SK-N-SH treated with all-trans-retinoic acid at 6 μM for 48 hours (cell line): ENCODE measurements at regions not wholly inside any gene's neighbourhood (a gene's known extent, or its start where the extent isn't known, plus 50 kb on each side); places are given as distances from the start of the nearest gene placed in this dataset.

ENCODE experiments used
- ATAC-seq: fragments of 200-7000 bp; cut with Tn5 transposase; 3 replicates; pipeline ENCODE4 v1.9.1; 2020; ENCODE audit warnings: mild to moderate bottlenecking, moderate library complexity
- ARNTL ChIP-seq: fragments of 450-650 bp; formaldehyde crosslinking; IDR thresholded peaks from 2 replicates; pipeline ENCODE4 v1.5.0; 2020; ENCODE audit warnings: low read depth, mild to moderate bottlenecking, moderate library complexity, borderline replicate concordance
- BACH2 ChIP-seq: fragments of 250-450 bp; sonication (Bioruptor Pico); IDR thresholded peaks from 2 replicates; pipeline ENCODE4 v1.9.0; 2021; ENCODE audit warnings: mild to moderate bottlenecking, borderline replicate concordance
- CREB5 ChIP-seq: fragments of 250-450 bp; sonication (Bioruptor Pico); IDR thresholded peaks from 2 replicates; pipeline ENCODE4 v1.5.1; 2020; ENCODE audit warnings: low read depth, mild to moderate bottlenecking, moderate library complexity
- CSRNP3 ChIP-seq: fragments of 250-450 bp; sonication (Bioruptor Pico); IDR thresholded peaks from 2 replicates; pipeline ENCODE4 v1.5.1; 2021; ENCODE audit warnings: mild to moderate bottlenecking, moderate library complexity
- GLIS3 ChIP-seq: fragments of 250-450 bp; sonication (Bioruptor Pico); IDR thresholded peaks from 2 replicates; pipeline ENCODE4 v1.5.0; 2020; ENCODE audit warnings: mild to moderate bottlenecking, moderate library complexity
- ISL1 ChIP-seq: fragments of 250-450 bp; sonication (Bioruptor Pico); IDR thresholded peaks from 2 replicates; pipeline ENCODE4 v2.1.2; 2022; ENCODE audit warnings: mild to moderate bottlenecking, moderate library complexity
- OSR1 ChIP-seq: fragments of 250-450 bp; sonication (Bioruptor Pico); IDR thresholded peaks from 2 replicates; pipeline ENCODE4 v1.8.0; 2022; ENCODE audit warnings: moderate library complexity, mild to moderate bottlenecking, inconsistent platforms
- PATZ1 ChIP-seq: fragments of 250-450 bp; sonication (Bioruptor Pico); IDR thresholded peaks from 2 replicates; pipeline ENCODE4 v1.8.0; 2020; ENCODE audit warnings: mild to moderate bottlenecking, moderate library complexity, borderline replicate concordance
- POU6F1 ChIP-seq: fragments of 250-450 bp; sonication (Bioruptor Pico); IDR thresholded peaks from 2 replicates; pipeline ENCODE4 v1.8.0; 2021; ENCODE audit warnings: low read depth, mild to moderate bottlenecking, moderate library complexity, borderline replicate concordance
- PPARA ChIP-seq: fragments of 250-450 bp; sonication (Bioruptor Pico); IDR thresholded peaks from 2 replicates; pipeline ENCODE4 v1.5.0; 2020; ENCODE audit warnings: mild to moderate bottlenecking, borderline replicate concordance
- RARB ChIP-seq: fragments of 250-450 bp; sonication (Bioruptor Pico); IDR thresholded peaks from 2 replicates; pipeline ENCODE4 v1.8.0; 2021; ENCODE audit warnings: mild to moderate bottlenecking, moderate library complexity
- TSHZ2 ChIP-seq: fragments of 250-450 bp; sonication (Bioruptor Pico); IDR thresholded peaks from 2 replicates; pipeline ENCODE4 v1.5.0; 2020; ENCODE audit warnings: mild to moderate bottlenecking, moderate library complexity
- ZC3H10 ChIP-seq: fragments of 250-450 bp; sonication (Bioruptor Pico); IDR thresholded peaks from 2 replicates; pipeline ENCODE4 v1.5.1; 2021; ENCODE audit warnings: mild to moderate bottlenecking, moderate library complexity
- ZFP3 ChIP-seq: fragments of 250-450 bp; sonication (Bioruptor Pico); IDR thresholded peaks from 2 replicates; pipeline ENCODE4 v1.5.0; 2020; ENCODE audit warnings: mild to moderate bottlenecking, moderate library complexity
- ZFP30 ChIP-seq: fragments of 450-650 bp; formaldehyde crosslinking; IDR thresholded peaks from 2 replicates; pipeline ENCODE4 v1.5.0; 2022; ENCODE audit warnings: mild to moderate bottlenecking, moderate library complexity
- ZNF565 ChIP-seq: fragments of 450-650 bp; formaldehyde crosslinking; conservative IDR thresholded peaks from 2 replicates; pipeline ENCODE4 v1.5.0; 2020; ENCODE audit warnings: low read depth, mild to moderate bottlenecking, moderate library complexity
- ZNF70 ChIP-seq: fragments of 450-650 bp; formaldehyde crosslinking; IDR thresholded peaks from 2 replicates; pipeline ENCODE4 v1.5.0; 2020; ENCODE audit warnings: mild to moderate bottlenecking, moderate library complexity
- ZNF8 ChIP-seq: fragments of 450-650 bp; formaldehyde crosslinking; IDR thresholded peaks from 2 replicates; pipeline ENCODE4 v1.5.0; 2020; ENCODE audit warnings: mild to moderate bottlenecking, moderate library complexity

GRCh38 chr18:21162786-21163185 lies 51.2 kb upstream of the ROCK1 start:
- no peak for TF ChIP-seq OSR1
- ATAC-seq, result no peak

- peak; percentile 90 for ATAC-seq
- no peak for TF ChIP-seq GLIS3 (CRISPR knock-in tag)
- TF ChIP-seq OSR1, result no peak
Observed at GRCh38 chr18:21163647-21164547, 52.3 kb upstream of the ROCK1 start.

GRCh38 chr18:21164548-21165095 lies 53.0 kb upstream of the ROCK1 start:
- TF ChIP-seq ZFP3 (CRISPR knock-in tag) (no peak), TSHZ2 (no peak), ZC3H10 (CRISPR knock-in tag) (no peak), CSRNP3 (CRISPR knock-in tag) (no peak), PATZ1 (CRISPR knock-in tag) (no peak), ZNF70 (CRISPR knock-in tag) (no peak), GLIS3 (CRISPR knock-in tag) (no peak), RARB (CRISPR knock-in tag) (no peak), ZFP30 (CRISPR knock-in tag) (no peak), ARNTL (CRISPR knock-in tag) (no peak), ZNF8 (CRISPR knock-in tag) (no peak)
- ATAC-seq, result no peak

- TF ChIP-seq PPARA (CRISPR knock-in tag) (no peak), PATZ1 (CRISPR knock-in tag) (no peak), ZNF565 (no peak), RARB (CRISPR knock-in tag) (no peak), ISL1 (CRISPR knock-in tag) (no peak), ARNTL (CRISPR knock-in tag) (no peak), CREB5 (CRISPR knock-in tag) (no peak), BACH2 (CRISPR knock-in tag) (no peak), OSR1 (no peak), ZNF8 (CRISPR knock-in tag) (no peak), ZFP3 (CRISPR knock-in tag) (no peak), CSRNP3 (CRISPR knock-in tag) (no peak), ZNF70 (CRISPR knock-in tag) (no peak), POU6F1 (CRISPR knock-in tag) (no peak)
- TF ChIP-seq, all 23 proteins: peak for 0
- ATAC-seq, result no peak
Observed at GRCh38 chr18:21167641-21168377, 56.2 kb upstream of the ROCK1 start.
